Choroid plexus epithelial cell (primary cell): ENCODE measurements at regions not wholly inside any gene's neighbourhood (a gene's known extent, or its start where the extent isn't known, plus 50 kb on each side); places are given as distances from the start of the nearest gene placed in this dataset.

Experiments used
- DNase-seq: peaks from one replicate; pipeline ENCODE4 v3.0.0-alpha.2; 2010; ENCODE audit warnings: low read depth
- H3K4me3 ChIP-seq: 2 replicates; pipeline ENCODE4 v1.5.1; 2011; ENCODE audit warnings: low read depth, mild to moderate bottlenecking, control low read depth, low read length, moderate library complexity
- TF ChIP-seq, protein P1 (sequence below): conservative IDR thresholded peaks from 2 replicates; pipeline ENCODE4 v1.5.1; 2011; ENCODE audit warnings: low read depth, mild to moderate bottlenecking, control low read depth, inconsistent platforms, low read length, moderate library complexity

DNA sequence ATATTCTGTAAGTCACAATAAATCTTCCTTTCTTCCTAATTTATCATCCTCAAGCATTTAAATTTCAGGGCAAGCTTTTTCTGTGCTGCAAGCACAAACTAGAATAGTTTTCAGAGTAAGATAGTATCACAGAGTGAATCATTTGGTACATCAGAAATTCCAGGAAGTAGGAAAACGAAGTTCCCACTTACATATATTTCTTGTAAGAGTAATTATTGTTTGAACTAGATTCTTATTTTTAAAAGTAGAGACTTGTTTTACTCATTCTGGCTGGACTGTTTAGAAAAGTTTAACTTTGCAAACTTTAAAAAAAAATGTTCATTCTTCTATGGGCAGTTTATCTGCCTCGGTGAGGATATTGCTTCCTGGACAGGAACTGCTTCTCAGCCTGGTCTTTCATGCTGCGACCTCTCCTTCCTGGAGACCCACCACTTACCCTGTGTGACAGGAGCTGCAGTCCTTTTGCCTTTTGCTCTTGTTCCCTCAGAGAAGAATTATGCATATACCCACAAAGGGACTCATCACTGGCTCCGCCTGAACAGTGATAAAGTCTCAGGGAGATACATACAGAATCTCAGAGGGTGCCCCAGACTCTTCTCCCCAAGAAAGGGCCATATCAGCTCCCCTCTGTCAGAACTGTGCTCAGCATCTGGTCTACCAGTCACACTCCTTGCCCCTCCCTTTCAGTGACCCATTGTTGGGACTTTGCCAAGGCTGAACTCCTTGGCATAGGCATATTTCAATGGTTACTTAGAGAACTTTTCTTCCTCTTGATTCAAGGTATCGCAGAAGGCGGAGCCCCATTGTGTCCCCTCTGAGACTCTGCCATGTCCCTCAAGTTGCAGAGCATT, 102.7 kb upstream of the CD55 start:
- TF ChIP-seq, protein P1, sequence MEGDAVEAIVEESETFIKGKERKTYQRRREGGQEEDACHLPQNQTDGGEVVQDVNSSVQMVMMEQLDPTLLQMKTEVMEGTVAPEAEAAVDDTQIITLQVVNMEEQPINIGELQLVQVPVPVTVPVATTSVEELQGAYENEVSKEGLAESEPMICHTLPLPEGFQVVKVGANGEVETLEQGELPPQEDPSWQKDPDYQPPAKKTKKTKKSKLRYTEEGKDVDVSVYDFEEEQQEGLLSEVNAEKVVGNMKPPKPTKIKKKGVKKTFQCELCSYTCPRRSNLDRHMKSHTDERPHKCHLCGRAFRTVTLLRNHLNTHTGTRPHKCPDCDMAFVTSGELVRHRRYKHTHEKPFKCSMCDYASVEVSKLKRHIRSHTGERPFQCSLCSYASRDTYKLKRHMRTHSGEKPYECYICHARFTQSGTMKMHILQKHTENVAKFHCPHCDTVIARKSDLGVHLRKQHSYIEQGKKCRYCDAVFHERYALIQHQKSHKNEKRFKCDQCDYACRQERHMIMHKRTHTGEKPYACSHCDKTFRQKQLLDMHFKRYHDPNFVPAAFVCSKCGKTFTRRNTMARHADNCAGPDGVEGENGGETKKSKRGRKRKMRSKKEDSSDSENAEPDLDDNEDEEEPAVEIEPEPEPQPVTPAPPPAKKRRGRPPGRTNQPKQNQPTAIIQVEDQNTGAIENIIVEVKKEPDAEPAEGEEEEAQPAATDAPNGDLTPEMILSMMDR: no peak
- no peak for DNase-seq
- H3K4me3 ChIP-seq: no peak overlapping the region

DNA sequence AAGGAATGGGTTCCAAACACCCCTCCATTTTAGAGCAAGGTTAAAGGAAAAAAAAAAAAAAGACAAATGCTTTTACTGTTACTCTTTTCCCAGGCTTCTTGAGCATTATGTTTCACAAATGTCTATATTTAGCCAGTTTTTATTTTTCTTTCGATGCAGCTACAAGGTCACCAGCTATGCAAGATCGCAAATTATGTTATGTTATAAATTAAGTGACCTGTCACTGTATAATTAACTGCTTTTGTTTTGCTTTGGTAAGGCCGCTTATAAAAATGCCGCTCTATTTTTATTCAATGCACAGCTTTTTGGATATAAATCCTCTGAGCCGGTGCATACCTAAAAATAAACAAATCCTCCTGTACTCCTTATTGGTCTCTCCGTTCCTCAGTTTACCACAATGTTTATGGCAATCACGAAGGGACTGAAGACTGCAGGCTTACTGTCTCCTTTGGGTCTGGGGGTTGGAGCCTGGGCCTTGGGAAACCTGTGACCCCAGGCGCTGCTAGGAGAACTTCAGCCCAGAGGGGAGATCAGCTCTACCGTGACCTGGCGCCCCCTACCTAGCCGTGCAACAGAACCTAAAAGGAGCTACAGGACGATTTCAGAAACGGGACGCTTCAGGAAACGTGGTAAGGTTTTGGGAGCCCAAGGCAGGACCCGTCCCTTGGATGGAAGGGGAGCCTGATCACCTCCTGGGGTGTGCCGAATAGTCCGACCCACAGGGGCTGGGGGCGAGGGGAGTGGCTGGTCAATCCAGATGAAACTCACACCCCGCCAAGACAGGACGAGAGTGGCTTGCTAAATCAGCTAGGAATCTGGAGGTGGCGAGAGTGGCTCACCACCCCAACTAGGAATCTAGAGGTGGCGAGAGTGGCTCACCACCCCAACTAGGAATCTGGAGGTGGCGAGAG, 101.2 kb upstream of the CD55 start:
- no peak for DNase-seq
- no peak overlapping the region for H3K4me3 ChIP-seq
- TF ChIP-seq, protein P1: no peak

DNA sequence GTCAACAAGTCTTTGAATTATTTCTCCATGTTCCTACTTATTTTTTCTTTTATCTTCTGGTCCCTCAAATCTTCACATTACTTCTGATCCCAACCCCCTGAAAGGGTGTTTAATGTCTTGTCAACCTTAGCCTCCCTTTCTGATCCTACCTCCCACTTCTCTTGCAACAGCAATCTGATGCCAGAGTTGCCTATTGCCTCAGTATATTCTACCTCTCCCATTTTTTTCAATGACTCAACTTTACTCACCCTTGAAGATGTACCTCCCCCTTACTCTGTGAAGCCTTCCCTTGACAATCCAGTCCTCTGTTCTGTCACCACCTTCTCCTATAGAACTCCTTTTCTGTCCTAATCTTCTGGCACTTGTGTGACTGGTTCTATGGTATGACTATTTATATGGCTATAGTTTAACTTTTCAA, 99.5 kb upstream of the CD55 start:
- DNase-seq: no peak
- H3K4me3 ChIP-seq: no peak overlapping the region
- TF ChIP-seq, protein P1: no peak

DNA sequence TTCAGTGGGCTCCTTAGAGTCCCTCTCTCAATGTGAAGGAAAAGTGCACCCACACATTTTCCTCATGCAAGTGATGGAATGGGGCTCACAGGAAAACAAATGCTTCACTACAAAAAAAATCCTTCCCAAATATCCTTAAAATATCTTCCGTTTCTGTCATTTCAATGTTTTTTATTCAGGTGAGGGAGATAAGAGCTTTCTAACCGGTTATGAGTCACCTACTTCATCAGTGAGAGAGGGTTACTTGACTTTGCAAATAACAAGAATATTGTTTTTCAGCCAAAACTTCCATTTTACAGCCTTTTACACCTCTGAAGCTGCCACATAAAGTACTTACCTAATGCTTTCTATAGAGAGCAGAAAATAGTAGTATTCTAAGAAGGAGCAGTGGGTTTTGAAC, 98.3 kb upstream of the CD55 start:
- no peak for DNase-seq
- TF ChIP-seq, protein P1: no peak
- H3K4me3 ChIP-seq: no peak overlapping the region

DNA sequence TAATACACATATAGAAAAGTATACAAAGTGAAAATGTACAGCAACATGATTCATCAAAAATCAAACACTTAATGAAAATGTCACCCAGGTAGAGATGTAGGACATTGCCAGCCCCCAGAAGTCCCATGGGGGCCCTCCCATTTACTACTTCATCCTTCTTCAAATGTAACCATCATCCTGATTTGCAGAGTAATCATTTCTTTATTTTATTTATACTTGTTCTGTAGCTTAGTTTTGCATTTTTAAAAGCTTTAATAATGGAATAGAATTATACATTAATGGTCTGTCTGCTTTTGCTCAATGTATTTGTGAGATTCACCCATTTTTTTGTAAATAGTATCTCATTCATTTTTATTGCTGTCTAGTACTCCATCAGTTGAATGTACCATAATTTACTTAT, 96.8 kb upstream of the CD55 start:
- DNase-seq: no peak
- TF ChIP-seq, protein P1: no peak
- H3K4me3 ChIP-seq: no peak overlapping the region

DNA sequence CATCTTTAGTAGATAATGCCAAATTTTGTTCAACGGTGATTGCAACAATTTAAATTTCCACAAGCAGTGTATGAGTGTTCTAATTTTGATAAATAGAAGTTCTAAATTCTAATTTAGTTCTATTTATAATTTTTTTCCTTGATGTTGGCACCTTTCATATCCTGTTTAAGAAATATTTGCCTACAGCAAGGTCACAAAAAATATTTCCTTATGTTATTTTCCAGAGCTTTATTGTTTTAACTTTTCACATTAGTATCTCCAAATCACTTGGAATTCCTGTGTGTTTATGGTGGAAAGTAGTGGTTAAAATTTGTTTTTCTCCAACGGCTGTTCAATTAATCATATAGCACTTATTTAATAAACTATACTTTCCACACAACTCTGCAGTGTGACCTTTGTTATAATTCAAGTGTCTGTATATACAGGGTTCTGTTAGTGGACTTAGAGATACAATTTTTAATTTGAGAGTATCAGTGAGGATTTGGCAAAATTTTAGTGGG, 94.3 kb upstream of the CD55 start:
- no peak for DNase-seq
- H3K4me3 ChIP-seq: no peak overlapping the region
- TF ChIP-seq, protein P1: no peak
